ACHN (cell line): ENCODE measurements at regions not wholly inside any gene's neighbourhood (a gene's known extent, or its start where the extent isn't known, plus 50 kb on each side); places are given as distances from the start of the nearest gene placed in this dataset.
"Not testable (repeated sequence)": the region's sequence is repeated elsewhere in the genome, so short reads cannot be mapped to it uniquely, and the experiment has no call there.

ENCODE experiments used
- DNase-seq: peaks from one replicate; pipeline ENCODE4 v3.0.0-alpha.2; 2015
- in situ Hi-C: cut with HindIII; loops from 2 replicates; pipeline ENCODE4 v1.10.0; 2017; ENCODE audit warnings: low sequenced_read_pairs, low pct_ligation_motif_present, low pct_unique_long_range_greater_than_20kb

DNA sequence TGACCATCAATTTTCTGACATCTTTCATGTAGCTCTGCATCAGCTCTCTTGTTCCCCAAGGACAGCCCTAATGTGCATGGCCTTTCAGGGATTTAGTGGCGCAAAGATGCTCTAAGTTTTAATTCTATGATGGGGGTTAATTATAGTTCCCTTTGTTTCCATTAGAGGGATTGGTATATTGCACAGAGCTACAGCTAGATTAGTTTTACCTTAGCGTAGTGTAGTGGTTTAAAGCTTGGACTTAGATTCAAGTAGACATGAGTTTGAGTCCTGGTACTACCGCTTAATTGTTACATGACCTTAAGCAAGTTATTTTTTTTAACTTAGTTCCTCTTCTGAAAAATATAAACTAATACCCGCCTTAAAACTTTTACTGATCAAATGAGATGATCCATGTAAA, 247.8 kb upstream of the KRR1 start:
- no peak for DNase-seq
- in situ Hi-C loops: no loop called here

- in situ Hi-C loops: no loop called here
- DNase-seq: no peak
These were observed 245.4 kb upstream of the KRR1 start for GRCh38 chr12:75756771-75757170.

DNA sequence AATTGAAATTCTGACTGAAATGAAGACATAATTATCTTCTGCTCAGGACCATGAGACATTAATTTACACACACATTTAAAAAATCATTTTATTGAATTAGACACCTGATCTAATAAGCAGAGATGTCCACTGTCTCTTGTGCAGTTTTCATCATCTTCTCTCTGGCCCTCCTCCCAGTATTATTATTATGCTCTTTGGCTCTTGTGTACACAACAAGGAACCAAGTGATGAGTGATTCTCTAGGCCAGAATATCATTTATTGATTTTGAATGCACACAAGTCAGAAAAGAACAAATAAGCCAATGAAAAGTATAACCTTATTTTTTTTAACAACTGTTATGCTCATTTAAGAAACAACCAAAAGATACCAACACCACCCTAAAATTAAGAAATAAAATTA, 244.7 kb upstream of the KRR1 start:
- DNase-seq: no peak
- in situ Hi-C loops: no loop called here

DNA sequence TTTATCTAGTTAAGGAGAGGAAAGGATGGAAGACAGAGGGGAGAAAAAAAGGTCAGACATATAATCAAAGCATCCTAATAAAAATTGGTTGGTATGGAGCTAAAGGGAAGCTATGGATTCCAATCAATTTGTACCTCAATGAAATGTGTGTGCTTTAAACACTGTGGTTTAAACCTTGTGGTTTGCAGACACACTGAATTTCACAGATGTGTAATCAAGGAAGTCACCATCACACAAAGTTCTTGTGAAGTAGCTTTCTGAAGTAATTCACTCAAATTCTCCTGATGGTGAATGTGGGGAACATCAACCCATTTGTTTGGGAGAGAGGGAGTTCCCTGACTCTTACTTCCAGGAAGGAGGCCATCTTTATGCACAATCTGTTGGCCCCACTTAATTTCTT, 243.3 kb upstream of the KRR1 start:
- in situ Hi-C loops: no loop called here
- DNase-seq: no peak

DNA sequence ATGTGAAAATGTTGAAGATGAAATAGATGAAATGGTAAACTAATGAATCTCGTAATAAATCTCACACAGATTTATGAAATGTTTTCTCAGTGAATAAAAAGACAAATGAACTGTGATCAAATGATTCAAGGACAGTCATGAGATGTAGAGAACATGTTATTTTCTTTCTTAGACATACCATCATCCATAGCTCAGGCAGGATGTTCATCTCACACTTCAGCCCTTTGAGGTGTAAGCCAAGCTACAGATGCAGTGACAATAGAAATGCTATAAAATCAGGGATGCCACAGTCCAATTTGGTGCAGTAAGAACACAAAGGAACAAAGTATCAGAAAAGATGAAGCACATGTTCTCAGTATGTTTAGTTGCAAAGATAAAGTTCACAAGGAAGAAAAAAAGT, 242.7 kb upstream of the KRR1 start:
- no peak for DNase-seq
- in situ Hi-C loops: no loop called here

GRCh38 chr12:75751769-75752471, 240.5 kb upstream of the KRR1 start:
- no peak for DNase-seq
- in situ Hi-C loops: no loop called here

- in situ Hi-C loops: no loop called here
- DNase-seq: peak; percentile 21
These were observed 239.4 kb upstream of the KRR1 start for GRCh38 chr12:75750716-75751306.

DNA sequence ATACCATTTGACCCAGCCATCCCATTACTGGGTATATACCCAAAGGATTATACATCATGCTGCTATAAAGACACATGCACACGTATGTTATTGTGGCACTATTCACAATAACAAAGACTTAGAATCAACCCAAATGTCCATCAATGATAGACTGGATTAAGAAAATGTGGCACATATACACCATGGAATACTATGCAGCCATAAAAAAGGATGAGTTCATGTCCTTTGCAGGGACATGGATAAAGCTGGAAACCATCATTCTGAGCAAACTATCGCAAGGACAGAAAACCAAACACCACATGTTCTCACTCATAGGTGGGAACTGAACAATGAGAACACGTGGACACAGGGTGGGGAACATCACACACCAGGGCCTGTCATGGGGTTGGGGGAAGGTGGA, 237.6 kb upstream of the KRR1 start:
- DNase-seq, in situ Hi-C loops: not testable (repeated sequence)

GRCh38 chr12:75748136-75748535, 236.7 kb upstream of the KRR1 start:
- no peak for DNase-seq
- in situ Hi-C loops: no loop called here

DNA sequence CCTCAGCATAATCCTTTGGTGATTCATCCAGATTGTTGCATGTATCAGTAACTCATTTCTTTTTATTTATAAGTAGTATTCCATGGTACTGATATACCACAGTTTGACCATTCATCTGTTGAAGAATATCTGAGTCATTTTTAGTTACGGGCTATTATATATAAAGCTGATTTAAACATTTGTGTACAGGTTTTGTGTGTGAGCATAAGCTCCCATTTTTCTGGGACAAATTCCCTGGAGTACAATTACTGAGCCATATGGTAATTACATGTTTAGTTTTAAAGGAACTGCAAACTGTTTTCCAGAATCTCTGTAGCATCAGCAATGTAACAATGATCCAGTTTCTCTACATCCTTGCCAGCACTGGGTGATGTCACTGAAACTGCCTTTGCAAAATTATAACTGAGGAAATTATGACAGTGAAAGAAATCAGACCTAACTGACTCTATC, 236.2 kb upstream of the KRR1 start:
- in situ Hi-C loops: no loop called here
- DNase-seq: peak; percentile 74

- DNase-seq: no peak
- in situ Hi-C loops: no loop called here
These were observed 235.2 kb upstream of the KRR1 start for GRCh38 chr12:75746621-75747020.

DNA sequence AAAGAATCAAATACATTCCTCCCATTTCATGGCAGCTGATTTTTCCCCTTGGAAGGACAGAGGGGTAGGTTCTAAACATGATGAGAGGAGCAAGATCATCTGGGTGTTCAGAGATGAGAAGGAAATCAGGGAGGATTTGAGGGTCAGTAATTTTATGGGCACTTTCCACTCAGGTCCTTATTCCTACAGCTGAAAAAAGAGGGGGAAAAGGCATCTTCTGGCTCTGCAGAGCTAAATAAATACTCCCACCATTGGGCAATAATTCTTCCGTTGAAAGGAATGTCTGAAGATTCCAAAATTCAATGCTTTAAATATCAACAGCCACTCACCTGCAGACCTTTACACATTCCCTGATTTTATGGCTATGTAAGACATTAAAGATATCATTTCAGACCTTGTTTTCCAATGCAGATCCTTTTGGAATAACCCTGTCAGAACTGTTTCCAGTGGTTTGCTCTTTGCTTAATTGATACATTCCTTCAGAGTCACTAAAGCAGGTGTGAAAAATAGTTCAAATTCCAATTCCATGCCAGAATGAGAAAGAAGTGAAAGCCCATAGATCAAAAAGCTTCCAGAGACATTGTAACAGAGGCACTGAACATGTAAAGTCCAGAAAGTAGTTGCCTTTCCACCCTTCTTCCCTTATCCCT, 233.3 kb upstream of the KRR1 start:
- in situ Hi-C loops: no loop called here
- no peak for DNase-seq

DNA sequence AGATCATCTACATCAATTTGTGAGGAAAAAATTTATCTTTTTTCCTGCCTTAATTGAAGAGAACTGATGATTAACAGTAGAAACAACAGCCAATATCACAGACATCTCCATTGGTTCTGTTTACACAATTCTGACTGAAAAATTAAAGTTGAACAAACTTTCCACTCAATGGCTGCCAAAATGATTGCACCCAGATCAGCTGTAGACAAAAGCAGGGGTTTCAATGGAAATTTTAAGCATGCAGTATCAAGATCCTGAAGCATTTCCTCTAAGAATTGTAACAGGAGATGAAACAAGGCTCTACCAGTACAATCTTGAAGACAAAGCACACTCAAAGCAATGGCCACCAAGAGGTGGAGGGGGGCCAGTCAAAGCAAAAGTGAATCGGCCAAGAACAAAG, 231.6 kb upstream of the KRR1 start:
- no peak for DNase-seq
- in situ Hi-C loops: no loop called here

DNA sequence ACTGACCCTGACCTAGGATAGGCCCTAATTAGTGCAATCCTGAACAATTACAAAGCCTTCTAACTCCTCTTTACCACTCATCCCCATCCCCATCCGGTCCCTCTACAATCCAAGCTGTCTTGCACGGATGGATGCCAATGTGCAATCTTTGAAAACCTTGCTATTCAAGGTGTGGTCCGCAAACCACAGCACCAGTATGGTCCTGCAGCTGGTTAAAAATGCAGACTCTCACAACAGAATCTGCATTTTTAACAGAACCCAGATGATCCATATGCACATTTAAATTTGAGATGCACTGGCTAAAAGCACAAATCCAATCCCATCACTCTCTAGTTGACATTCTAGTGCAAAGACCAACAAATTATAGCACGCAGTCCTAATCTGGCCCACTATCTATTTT, 230.6 kb upstream of the KRR1 start:
- in situ Hi-C loops: no loop called here
- no peak for DNase-seq

- in situ Hi-C loops: no loop called here
- no peak for DNase-seq
These were observed 228.5 kb upstream of the KRR1 start for GRCh38 chr12:75739912-75740311.

DNA sequence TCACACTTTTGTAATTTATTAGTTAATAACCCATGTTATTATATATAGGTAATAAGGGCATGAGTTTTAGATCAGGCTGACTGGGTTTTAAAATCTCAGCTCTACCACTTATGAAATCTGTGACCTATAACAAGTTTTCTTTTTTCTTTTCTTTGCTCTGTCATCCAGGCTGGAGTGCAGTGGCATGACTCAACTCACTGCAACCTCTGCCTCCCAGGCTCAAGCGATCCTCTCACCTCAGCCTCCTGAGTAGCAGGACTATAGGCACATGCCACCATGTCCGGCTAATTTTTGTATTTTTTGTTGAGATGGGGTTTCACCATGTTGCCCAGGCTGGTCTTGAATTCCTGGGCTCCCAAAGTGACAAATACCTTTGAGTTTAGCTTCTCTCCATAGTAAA, 227.7 kb upstream of the KRR1 start:
- in situ Hi-C loops, DNase-seq: not testable (repeated sequence)

GRCh38 chr12:75738486-75738885, 227.1 kb upstream of the KRR1 start:
- no peak for DNase-seq
- in situ Hi-C loops: no loop called here

DNA sequence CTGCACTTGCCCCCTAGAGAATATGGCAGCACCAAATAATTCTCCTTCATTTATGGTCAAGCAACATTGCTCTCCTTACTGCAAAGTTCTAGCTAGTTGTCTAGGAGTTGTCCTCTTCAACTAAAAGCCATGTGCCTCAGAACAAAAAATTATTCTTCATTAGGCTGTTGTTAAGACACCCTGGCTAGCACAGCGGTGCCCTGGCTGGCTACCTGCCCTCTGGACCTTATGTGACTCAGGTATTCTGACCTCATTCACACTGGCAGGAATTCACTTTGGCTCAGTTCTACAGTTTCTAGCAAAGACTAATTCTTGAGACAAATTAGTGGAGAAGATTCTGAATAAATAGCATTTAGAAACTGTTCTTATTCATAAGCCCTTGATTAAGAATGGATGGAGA, 224.4 kb upstream of the KRR1 start:
- no peak for DNase-seq
- in situ Hi-C loops: no loop called here

GRCh38 chr12:75728826-75729225, 217.4 kb upstream of the KRR1 start:
- DNase-seq: no peak
- in situ Hi-C loops: no loop called here

DNA sequence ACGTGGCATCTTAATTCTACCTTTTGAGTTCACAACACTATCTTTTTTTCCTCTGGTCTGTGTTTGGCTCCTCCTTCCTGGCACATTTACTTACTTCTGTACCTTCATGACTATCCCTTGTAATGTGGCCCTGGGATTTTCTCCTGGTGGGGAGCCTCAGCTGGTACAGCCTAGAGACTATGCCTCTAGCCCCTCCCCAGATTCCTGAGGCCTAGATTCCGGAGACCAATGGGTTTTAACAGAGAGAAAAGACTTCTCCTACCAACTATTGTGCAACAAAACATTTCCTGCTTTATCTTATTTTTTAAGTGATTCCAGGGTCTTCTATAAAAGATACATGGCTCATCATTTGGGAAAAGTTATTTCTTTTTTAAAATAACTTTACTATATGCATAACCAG, 216.2 kb upstream of the KRR1 start:
- DNase-seq: no peak
- in situ Hi-C loops: no loop called here
